ENCODE measurements at regions not wholly inside any gene's neighbourhood (a gene's known extent, or its start where the extent isn't known, plus 50 kb on each side); places are given as distances from the start of the nearest gene placed in this dataset.
A peak's percentile ranks its signal among the peaks of the same experiment; 100 is the strongest.

- H3K36me3 ChIP-seq: no peaks in the 10 kb centered on the region
- DNase-seq (peak in 1 of 5 donors; percentile 33), ATAC-seq (peak in 2 of 4 donors; percentile 20 to 31)
- no peaks in the 10 kb centered on the region for H3K27me3 ChIP-seq
- H3K9me3 ChIP-seq: no peaks in the 10 kb centered on the region
- H3K4me3 ChIP-seq: no peak overlapping the region
- no peak overlapping the region for H3K27ac ChIP-seq
- WGBS, 4 donors: 36 to 51% (median 45%) methylated on average over 7 of the region's 7 CpGs
- intact Hi-C loops (cut with DNase I): no loop called here
- TF ChIP-seq CTCF (IDR thresholded peaks at IDR 0.05): no peak
- no peak for TF ChIP-seq POLR2A (IDR thresholded peaks at IDR 0.05)
- peaks cover 0 to 10% (median 0%) of the 10 kb centered on the region in 12 donors for H3K4me1 ChIP-seq
Observed at GRCh38 chr5:124277767-124278545, 468.5 kb downstream of the ZNF608 start.

GRCh38 chr5:124276166-124276565 lies 470.3 kb downstream of the ZNF608 start:
- TF ChIP-seq CTCF (IDR thresholded peaks at IDR 0.05) (no peak), POLR2A (IDR thresholded peaks at IDR 0.05) (no peak)
- DNase-seq (no peak), ATAC-seq (no peak)
- Histone ChIP-seq H3K9me3 (no peaks in the 10 kb centered on the region), H3K4me1 (peaks cover 0 to 10% (median 0%) of the 10 kb centered on the region in 12 donors), H3K36me3 (no peaks in the 10 kb centered on the region), H3K4me3 (no peak overlapping the region), H3K27ac (no peak overlapping the region), H3K27me3 (no peaks in the 10 kb centered on the region)
- intact Hi-C loops (cut with DNase I): no loop called here
- WGBS, 4 donors: 96 to 98% (median 97%) methylated on average over 3 of the region's 3 CpGs

- no peak for TF ChIP-seq POLR2A (IDR thresholded peaks at IDR 0.05)
- TF ChIP-seq CTCF (IDR thresholded peaks at IDR 0.05): no peak
- ATAC-seq: no peak
- Histone ChIP-seq H3K4me3 (no peak overlapping the region), H3K27me3 (no peaks in the 10 kb centered on the region), H3K9me3 (no peaks in the 10 kb centered on the region), H3K27ac (no peak overlapping the region), H3K4me1 (peaks cover 0 to 10% (median 0%) of the 10 kb centered on the region in 12 donors), H3K36me3 (no peaks in the 10 kb centered on the region)
- 47 to 72% (median 58%) methylated on average over 2 of the region's 2 CpGs for WGBS, 4 donors
- intact Hi-C loops (cut with DNase I): no loop called here
- DNase-seq: no peak
Observed at GRCh38 chr5:124274949-124275348, 471.5 kb downstream of the ZNF608 start.

GRCh38 chr5:124264499-124264898 lies 481.9 kb downstream of the ZNF608 start:
- no peak for ATAC-seq
- Histone ChIP-seq H3K27me3 (no peaks in the 10 kb centered on the region), H3K27ac (no peak overlapping the region), H3K9me3 (no peaks in the 10 kb centered on the region), H3K4me1 (peaks cover 0 to 27% (median 7%) of the 10 kb centered on the region in 12 donors), H3K36me3 (no peaks in the 10 kb centered on the region), H3K4me3 (no peak overlapping the region)
- intact Hi-C loops (cut with DNase I): no loop called here
- no peak for DNase-seq
- WGBS, 4 donors: 91 to 96% (median 95%) methylated on average over 2 of the region's 2 CpGs
- TF ChIP-seq CTCF (IDR thresholded peaks at IDR 0.05): no peak
- TF ChIP-seq POLR2A (IDR thresholded peaks at IDR 0.05): no peak
